Endothelial cell of umbilical vein (primary cell): ENCODE measurements at regions not wholly inside any gene's neighbourhood (a gene's known extent, or its start where the extent isn't known, plus 50 kb on each side); places are given as distances from the start of the nearest gene placed in this dataset.

Experiments
- BruUV-seq: library from RNA; stranded (reverse); fragments of 400-500 nt; replicated peaks from 2 replicates; lab custom pipeline; 2021; lab: Mats Ljungman, UMichigan
- CTCF ChIA-PET: fragments of 300-600, 350-600 bp; sonication (Branson Sonifier 250); formaldehyde crosslinking; loops from one replicate; lab custom pipeline; 2021; ENCODE audit warnings: antibody characterized with exemption, inconsistent platforms; lab: Charles Lee
- POLR2A ChIA-PET: fragments of 300-600, 350-600 bp; sonication (Branson Sonifier 250); formaldehyde crosslinking; loops from one replicate; lab custom pipeline; 2021; ENCODE audit warnings: antibody characterized with exemption, inconsistent platforms; lab: Charles Lee
- DNase-seq: peaks from one replicate; pipeline ENCODE4 v3.0.0-alpha.2; 2011; ENCODE audit warnings: low read depth, low spot score
- FAIRE-seq: peaks from 2 replicates; lab custom pipeline; 2011; peaks lifted over from hg19 to GRCh38; lab: Jason Lieb, UNC
- H2AFZ ChIP-seq: 2 replicates; pipeline ENCODE4 v1.6.0; 2012; ENCODE audit warnings: low read depth, low read length, control low read depth, inconsistent platforms
- H3K27ac ChIP-seq: 2 replicates; pipeline ENCODE4 v1.5.1; 2011; ENCODE audit warnings: low read depth, mild to moderate bottlenecking, control low read depth, low read length, moderate library complexity; ENCODE audit not compliant: insufficient read depth
- H3K27me3 ChIP-seq, 2 experiments: 2 replicates each; pipeline versions ENCODE4 v1.6.0 to v1.6.1; 2011; ENCODE audit warnings: low read length in 2 of 2, mixed read lengths in 1 of 2; ENCODE audit not compliant: control insufficient read depth in 2 of 2, insufficient read depth in 2 of 2
- H3K36me3 ChIP-seq, 2 experiments: 2 replicates in 1 of 2; 3 replicates in 1 of 2; pipeline ENCODE4 v1.5.1; 2011; ENCODE audit warnings: low read length in 2 of 2, mild to moderate bottlenecking in 1 of 2, moderate library complexity in 1 of 2; ENCODE audit not compliant: control insufficient read depth in 2 of 2, insufficient read depth in 2 of 2; ENCODE audit errors: extremely low read depth in 1 of 2
- H3K4me1 ChIP-seq: 3 replicates; pipeline ENCODE4 v1.5.1; 2011; ENCODE audit warnings: mild to moderate bottlenecking, low read length; ENCODE audit not compliant: control insufficient read depth, insufficient read depth; ENCODE audit errors: extremely low read depth
- H3K4me2 ChIP-seq: 2 replicates; pipeline ENCODE4 v1.6.1; 2011; ENCODE audit warnings: low read length, control low read depth, mixed read lengths; ENCODE audit not compliant: insufficient read depth
- H3K4me3 ChIP-seq, 3 experiments: fragments of 200-600 bp in 1 of 3; sonication (generic), shearing (Covaris generic) in 1 of 3; replicated peaks in 1 of 3; 2 replicates each; pipeline ENCODE4 v1.5.1; 2011 to 2016; ENCODE audit warnings: control low read depth in 3 of 3, low read length in 3 of 3, mild to moderate bottlenecking in 2 of 3, inconsistent platforms in 1 of 3, low read depth in 1 of 3, moderate library complexity in 1 of 3; ENCODE audit not compliant: insufficient read depth in 1 of 3
- H3K79me2 ChIP-seq: 2 replicates; pipeline ENCODE4 v1.6.0; 2012; ENCODE audit warnings: low read length, inconsistent platforms; ENCODE audit not compliant: control insufficient read depth, insufficient read depth
- H3K9ac ChIP-seq: replicated peaks from 2 replicates; pipeline ENCODE3; 2011; ENCODE audit warnings: low read length, control low read depth; ENCODE audit not compliant: insufficient read depth; ENCODE audit errors: extremely low read depth
- H3K9me1 ChIP-seq: replicated peaks from 3 replicates; pipeline ENCODE4 v1.6.0; 2011; ENCODE audit warnings: mild to moderate bottlenecking, low read length; ENCODE audit not compliant: control insufficient read depth, insufficient read depth; ENCODE audit errors: extremely low read depth
- H3K9me3 ChIP-seq: replicated peaks from 2 replicates; pipeline ENCODE4 v1.5.1; 2012; ENCODE audit warnings: low read length, inconsistent platforms; ENCODE audit not compliant: control insufficient read depth, insufficient read depth
- H4K20me1 ChIP-seq: replicated peaks from 2 replicates; pipeline ENCODE3; 2011; ENCODE audit warnings: mild to moderate bottlenecking, low read length; ENCODE audit not compliant: control insufficient read depth, insufficient read depth; ENCODE audit errors: extremely low read depth
- EZH2 ChIP-seq: IDR thresholded peaks from 2 replicates; pipeline ENCODE4 v1.6.1; 2012; ENCODE audit warnings: borderline replicate concordance, low read depth, mild to moderate bottlenecking, moderate library complexity, low read length, inconsistent platforms; ENCODE audit not compliant: severe bottlenecking
- FOS ChIP-seq: IDR thresholded peaks from 2 replicates; pipeline ENCODE4 v1.6.1; 2011; ENCODE audit warnings: mild to moderate bottlenecking, low read length, moderate library complexity, borderline replicate concordance; ENCODE audit not compliant: insufficient read depth
- GATA2 ChIP-seq: IDR thresholded peaks from 2 replicates; pipeline ENCODE4 v1.7.0; 2011; ENCODE audit warnings: low read depth, mild to moderate bottlenecking, moderate library complexity, mixed read lengths, low read length; ENCODE audit not compliant: insufficient read length, insufficient read depth
- JUN ChIP-seq: IDR thresholded peaks from 2 replicates; pipeline ENCODE4 v1.6.1; 2011; ENCODE audit warnings: borderline replicate concordance, low read depth; ENCODE audit not compliant: insufficient read length, insufficient read depth
- MYC ChIP-seq: IDR thresholded peaks from one replicate; pipeline ENCODE4 v1.6.1; 2011; ENCODE audit warnings: mild to moderate bottlenecking, low read depth, low read length
- POLR2A ChIP-seq: IDR thresholded peaks from 2 replicates; pipeline ENCODE4 v1.6.1; 2012; ENCODE audit warnings: low read depth, mild to moderate bottlenecking, control low read depth, low read length
- POLR2AphosphoS5 ChIP-seq: IDR thresholded peaks from 2 replicates; pipeline ENCODE4 v1.6.1; 2012; ENCODE audit warnings: low read depth, mild to moderate bottlenecking, control low read depth, low read length, moderate library complexity; ENCODE audit not compliant: insufficient read depth
- dilution Hi-C: fragments of 300-500 bp; cut with MboI; formaldehyde crosslinking; loops from one replicate; pipeline ENCODE4 v1.15.0; 2019; ENCODE audit warnings: low sequenced_read_pairs; ENCODE audit not compliant: extremely low pct_ligation_motif_present
- intact Hi-C: fragments of 100-400 bp; cut with micrococcal nuclease; formaldehyde crosslinking; loops from one replicate; pipeline ENCODE4 v1.10.0; 2022
- TF ChIP-seq, protein P1 (sequence below), 2 donors: IDR thresholded peaks; 1 replicate in 1 of 2; 2 replicates in 1 of 2; pipeline ENCODE4 v1.5.1; 2011; ENCODE audit warnings: low read length in 2 of 2, mild to moderate bottlenecking in 2 of 2, moderate library complexity in 2 of 2, control low read depth in 1 of 2, inconsistent platforms in 1 of 2, low read depth in 1 of 2; ENCODE audit not compliant: insufficient read depth in 1 of 2; ENCODE audit errors: extremely low read depth in 1 of 2
- TF ChIP-seq, protein P2 (sequence below): IDR thresholded peaks from 2 replicates; pipeline ENCODE4 v1.6.1; 2011; ENCODE audit not compliant: insufficient read depth, insufficient read length

DNA sequence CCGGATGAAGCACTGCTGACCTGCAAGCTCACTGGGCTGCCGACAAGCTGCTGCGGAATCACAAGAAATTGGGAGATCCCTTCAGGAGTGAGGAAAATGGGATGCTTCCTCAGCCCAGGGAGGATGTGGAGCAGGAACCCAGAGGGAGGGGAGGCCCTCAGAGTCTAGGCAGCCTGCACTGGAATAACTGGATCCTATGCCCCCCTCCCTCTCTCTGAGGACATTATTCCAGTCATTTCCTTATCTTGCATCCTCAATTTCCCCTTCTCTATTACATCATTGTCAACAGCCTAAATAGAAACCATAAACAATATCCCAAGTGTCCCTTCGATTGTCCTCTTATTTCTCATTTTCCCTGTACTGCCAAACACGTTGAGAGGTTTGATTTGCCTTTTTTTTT is 169.0 kb downstream of the OPA1 start:
- Histone ChIP-seq H3K79me2 (no peaks in the 10 kb centered on the region), H3K36me3 (no peaks in the 10 kb centered on the region), H3K4me1 (peaks cover 3% of the 10 kb centered on the region), H2AFZ (no peak overlapping the region), H3K4me2 (no peak overlapping the region), H3K4me3 (no peak overlapping the region), H4K20me1 (no peaks in the 10 kb centered on the region), H3K27ac (no peak overlapping the region), H3K9me1 (no peaks in the 10 kb centered on the region), H3K9ac (no peak overlapping the region), H3K9me3 (no peaks in the 10 kb centered on the region), H3K27me3 (peaks cover 5 to 9% of the 10 kb centered on the region in 2 experiments)
- dilution Hi-C loops = loop anchor here (25.0 kb wide), 1 partner anchor 550 kb away; no protein-coding TSS in a partner anchor
- peak; percentile 73 for DNase-seq
- TF ChIP-seq FOS (no peak), JUN (peak; percentile 62), GATA2 (peak; percentile 33)
- ChIA-PET POLR2A (no interaction called here), CTCF (no interaction called here)
- no TSS peak for BruUV-seq
- intact Hi-C loops = no loop called here
- peak; percentile 4 for FAIRE-seq

DNA sequence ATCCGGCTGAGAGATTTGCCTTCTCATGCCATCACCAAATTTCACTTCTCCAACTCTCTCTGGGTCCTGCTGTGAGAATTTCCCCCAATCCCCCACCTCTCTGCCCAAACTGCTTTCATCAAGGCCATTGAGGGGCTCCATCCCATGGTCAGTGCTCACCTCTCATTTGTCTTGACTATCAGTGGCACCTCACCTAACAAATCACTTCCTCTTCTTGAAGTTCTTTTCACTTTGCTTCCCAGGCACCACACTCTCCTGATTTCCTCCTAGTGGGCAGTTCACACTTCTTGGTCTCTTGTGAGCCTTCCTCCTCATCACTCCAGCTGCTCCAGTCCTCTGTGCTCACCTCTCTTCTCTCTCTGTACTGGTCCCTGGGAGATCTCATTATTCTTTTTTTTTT is 169.6 kb downstream of the OPA1 start:
- Histone ChIP-seq H3K36me3 (no peaks in the 10 kb centered on the region), H3K27me3 (peaks cover 5 to 9% of the 10 kb centered on the region in 2 experiments), H3K79me2 (no peaks in the 10 kb centered on the region), H3K4me1 (peaks cover 3% of the 10 kb centered on the region), H3K9me1 (no peaks in the 10 kb centered on the region), H3K4me2 (no peak overlapping the region), H3K4me3 (no peak overlapping the region), H3K9ac (no peak overlapping the region), H2AFZ (no peak overlapping the region), H4K20me1 (no peaks in the 10 kb centered on the region), H3K9me3 (no peaks in the 10 kb centered on the region), H3K27ac (no peak overlapping the region)
- no peak for TF ChIP-seq FOS
- TF ChIP-seq JUN = no peak
- TF ChIP-seq GATA2 = no peak
- TF ChIP-seq, protein P1, sequence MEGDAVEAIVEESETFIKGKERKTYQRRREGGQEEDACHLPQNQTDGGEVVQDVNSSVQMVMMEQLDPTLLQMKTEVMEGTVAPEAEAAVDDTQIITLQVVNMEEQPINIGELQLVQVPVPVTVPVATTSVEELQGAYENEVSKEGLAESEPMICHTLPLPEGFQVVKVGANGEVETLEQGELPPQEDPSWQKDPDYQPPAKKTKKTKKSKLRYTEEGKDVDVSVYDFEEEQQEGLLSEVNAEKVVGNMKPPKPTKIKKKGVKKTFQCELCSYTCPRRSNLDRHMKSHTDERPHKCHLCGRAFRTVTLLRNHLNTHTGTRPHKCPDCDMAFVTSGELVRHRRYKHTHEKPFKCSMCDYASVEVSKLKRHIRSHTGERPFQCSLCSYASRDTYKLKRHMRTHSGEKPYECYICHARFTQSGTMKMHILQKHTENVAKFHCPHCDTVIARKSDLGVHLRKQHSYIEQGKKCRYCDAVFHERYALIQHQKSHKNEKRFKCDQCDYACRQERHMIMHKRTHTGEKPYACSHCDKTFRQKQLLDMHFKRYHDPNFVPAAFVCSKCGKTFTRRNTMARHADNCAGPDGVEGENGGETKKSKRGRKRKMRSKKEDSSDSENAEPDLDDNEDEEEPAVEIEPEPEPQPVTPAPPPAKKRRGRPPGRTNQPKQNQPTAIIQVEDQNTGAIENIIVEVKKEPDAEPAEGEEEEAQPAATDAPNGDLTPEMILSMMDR (IDR thresholded peaks at IDR 0.05; ENCODE audit: extremely low read depth in 1 of 2, insufficient read depth in 1 of 2, low read depth in 1 of 2, low read length in 2 of 2) = no peak
- no peak for TF ChIP-seq EZH2
- TF ChIP-seq, protein P2, sequence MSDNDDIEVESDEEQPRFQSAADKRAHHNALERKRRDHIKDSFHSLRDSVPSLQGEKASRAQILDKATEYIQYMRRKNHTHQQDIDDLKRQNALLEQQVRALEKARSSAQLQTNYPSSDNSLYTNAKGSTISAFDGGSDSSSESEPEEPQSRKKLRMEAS = no peak
- no peak for TF ChIP-seq POLR2A
- no peak for TF ChIP-seq MYC
- TF ChIP-seq POLR2AphosphoS5 = no peak
- FAIRE-seq (no peak), DNase-seq (no peak)
- dilution Hi-C loops = loop anchor here (25.0 kb wide), 1 partner anchor 550 kb away; no protein-coding TSS in a partner anchor
- BruUV-seq = no TSS peak
- CTCF ChIA-PET = no interaction called here
- POLR2A ChIA-PET = no interaction called here
- intact Hi-C loops = no loop called here
